Inflammatory macrophage (primary cell): ENCODE measurements at regions not wholly inside any gene's neighbourhood (a gene's known extent, or its start where the extent isn't known, plus 50 kb on each side); places are given as distances from the start of the nearest gene placed in this dataset.
"Not testable (repeated sequence)": the region's sequence is repeated elsewhere in the genome, so short reads cannot be mapped to it uniquely, and the experiment has no call there.

ENCODE experiments used
- DNase-seq, 2 donors: peaks; one replicate each; pipeline ENCODE4 v3.0.0-alpha.2; 2020 to 2022

- no peak for DNase-seq
These were observed 556.1 kb downstream of the RWDD3 start for GRCh38 chr1:95790136-95790535.

DNA sequence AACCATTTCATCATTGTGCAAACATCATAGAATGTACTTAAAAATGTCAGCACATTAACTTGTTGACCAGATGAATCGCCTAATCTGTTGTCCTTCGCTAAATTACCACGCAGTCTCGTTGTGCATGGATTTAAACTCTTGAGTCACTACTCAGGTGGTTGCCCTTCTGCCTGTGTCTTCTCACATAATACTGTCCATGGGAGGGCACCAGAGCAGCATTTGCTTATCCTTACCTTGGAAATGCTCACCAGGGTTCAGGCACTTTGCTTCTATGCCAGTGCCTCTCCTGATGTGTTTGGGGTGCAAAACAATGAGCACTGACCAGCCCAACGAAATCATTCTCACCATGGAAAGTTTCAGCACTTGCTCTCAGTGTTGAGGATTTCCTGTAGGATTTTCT lies 559.9 kb downstream of the RWDD3 start:
- DNase-seq: no peak

- DNase-seq: not testable (repeated sequence)
These were observed 563.8 kb downstream of the RWDD3 start for GRCh38 chr1:95797761-95798160.

GRCh38 chr1:95806171-95806570 lies 572.2 kb downstream of the RWDD3 start:
- DNase-seq: no peak

- DNase-seq: no peak
These were observed 575.4 kb downstream of the RWDD3 start for GRCh38 chr1:95809391-95809790.

DNA sequence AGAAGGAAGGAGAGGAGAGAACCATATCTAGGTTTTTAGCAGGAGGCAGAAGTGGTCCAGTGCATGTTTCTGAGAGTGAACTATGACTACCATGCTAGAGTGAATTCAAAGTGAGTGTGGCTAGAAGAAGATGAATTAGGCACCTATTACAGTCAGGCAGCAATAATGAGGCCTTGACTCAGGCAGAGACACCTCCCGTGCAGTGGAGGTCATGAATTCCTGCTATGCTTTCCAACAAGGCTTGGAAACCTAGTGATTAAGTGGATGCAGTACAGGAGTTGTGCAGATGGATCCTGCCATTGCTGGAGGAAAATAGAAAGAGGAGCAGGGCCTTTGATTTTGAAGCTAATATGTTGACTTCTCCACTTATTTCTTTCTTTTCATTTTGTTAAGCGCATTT lies 581.5 kb downstream of the RWDD3 start:
- no peak for DNase-seq

DNA sequence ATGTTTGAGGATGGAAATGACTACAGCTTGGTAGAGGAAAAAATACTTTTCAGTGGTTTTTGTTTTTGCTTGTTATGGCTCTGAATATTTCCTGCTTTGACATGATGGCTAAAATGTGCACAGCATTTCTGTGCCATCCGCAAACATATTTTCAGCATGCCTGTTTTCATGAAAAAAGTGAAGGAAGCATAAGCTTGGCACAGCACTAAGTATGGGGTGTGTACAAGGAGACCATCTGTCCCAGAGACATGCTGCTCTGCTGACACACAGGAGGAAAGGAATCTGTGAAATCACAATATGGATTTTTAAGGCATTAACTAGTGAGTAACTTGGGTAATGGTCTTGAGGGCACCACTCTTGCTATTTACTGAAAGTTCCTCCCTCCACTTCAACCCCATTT lies 595.5 kb downstream of the RWDD3 start:
- DNase-seq: no peak

GRCh38 chr1:95832370-95832769 lies 598.4 kb downstream of the RWDD3 start:
- DNase-seq: no peak

GRCh38 chr1:95849439-95849838 lies 615.4 kb downstream of the RWDD3 start:
- no peak for DNase-seq

- no peak for DNase-seq
These were observed 616.2 kb downstream of the RWDD3 start for GRCh38 chr1:95850165-95850649.

DNA sequence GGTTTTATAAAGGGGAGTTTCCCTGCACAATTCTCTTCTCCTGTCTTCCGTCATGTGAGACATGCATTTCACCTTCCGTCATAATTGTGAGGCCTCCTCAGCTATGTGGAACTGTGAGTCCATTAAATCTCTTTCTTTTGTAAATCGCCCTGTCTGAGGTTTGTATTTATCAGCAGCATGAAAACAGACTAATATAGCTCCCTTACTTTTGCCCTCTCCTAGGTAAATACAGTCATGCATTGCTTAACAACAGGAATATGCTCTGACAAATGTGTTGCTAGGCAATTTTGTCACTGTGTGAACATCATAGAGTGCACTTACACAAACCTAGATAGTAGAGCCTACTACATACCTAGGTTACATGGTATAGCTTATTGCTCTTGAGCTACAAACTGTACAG lies 616.8 kb downstream of the RWDD3 start:
- DNase-seq: no peak

GRCh38 chr1:95852483-95853070 lies 618.6 kb downstream of the RWDD3 start:
- DNase-seq: no peak

DNA sequence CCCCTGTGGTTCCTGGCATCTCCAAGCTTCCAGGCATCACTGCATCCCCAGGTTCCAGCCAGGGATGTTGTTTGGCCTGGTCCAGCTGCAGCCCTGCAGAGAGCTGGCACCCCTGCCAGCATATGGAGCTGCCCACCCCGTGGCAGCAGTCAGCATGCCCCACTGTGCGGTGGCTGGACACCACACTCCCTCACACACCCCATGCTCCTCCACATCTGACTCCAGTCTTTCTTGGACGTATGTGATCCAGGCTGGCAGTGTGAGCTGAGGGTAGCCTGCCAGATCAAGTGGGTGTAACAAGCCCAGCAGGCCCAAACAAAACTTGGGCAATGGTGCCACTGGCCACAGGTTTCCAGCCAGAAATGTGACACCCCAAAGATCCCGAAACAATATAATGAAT lies 620.4 kb downstream of the RWDD3 start:
- no peak for DNase-seq

GRCh38 chr1:95863086-95863485 lies 629.1 kb downstream of the RWDD3 start:
- no peak for DNase-seq

DNA sequence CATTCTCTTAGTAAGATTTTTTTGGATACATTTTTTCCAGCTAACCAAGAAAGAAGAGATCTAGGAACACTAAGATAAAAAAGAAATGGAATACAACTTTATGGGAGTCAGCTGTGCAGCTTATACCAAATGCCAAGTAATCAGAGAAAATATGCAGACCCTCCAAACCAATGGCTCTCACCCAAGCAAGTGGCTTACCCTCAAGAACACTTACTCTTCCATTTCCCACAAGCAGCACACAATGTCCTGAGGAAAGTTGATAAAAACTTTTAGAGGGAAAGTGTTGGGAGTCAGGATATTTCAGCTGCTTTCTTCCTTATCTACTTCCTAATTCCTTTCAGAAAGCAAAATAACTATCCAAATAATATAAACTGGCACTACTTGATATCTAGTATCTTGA lies 631.8 kb downstream of the RWDD3 start:
- DNase-seq: no peak

GRCh38 chr1:95876276-95876675 lies 642.3 kb downstream of the RWDD3 start:
- no peak for DNase-seq

- no peak for DNase-seq
These were observed 645.6 kb downstream of the RWDD3 start for GRCh38 chr1:95879498-95880050.

DNA sequence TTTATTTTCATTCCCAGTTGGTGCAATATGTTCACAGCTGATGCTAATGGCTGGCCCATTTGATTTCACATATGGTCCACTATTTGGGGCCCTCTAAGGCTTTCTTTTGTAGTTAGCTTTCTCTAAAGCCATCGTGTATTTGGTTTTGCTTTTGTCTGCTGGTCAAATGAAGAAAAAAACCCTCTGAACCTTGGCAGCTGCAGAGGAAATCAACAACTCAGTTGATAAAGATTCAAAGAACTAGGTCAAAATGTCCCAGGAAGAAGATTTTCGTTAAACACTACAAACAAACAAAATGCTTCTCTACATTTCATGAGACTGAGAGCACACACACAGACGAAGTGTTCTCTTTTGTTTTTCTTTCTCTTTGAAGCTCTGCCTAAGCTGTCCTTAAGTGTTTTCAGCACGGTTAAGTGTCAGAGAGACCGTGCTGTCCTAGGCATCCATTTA lies 655.0 kb downstream of the RWDD3 start:
- DNase-seq: no peak

GRCh38 chr1:95889400-95889799 lies 655.4 kb downstream of the RWDD3 start:
- no peak for DNase-seq

DNA sequence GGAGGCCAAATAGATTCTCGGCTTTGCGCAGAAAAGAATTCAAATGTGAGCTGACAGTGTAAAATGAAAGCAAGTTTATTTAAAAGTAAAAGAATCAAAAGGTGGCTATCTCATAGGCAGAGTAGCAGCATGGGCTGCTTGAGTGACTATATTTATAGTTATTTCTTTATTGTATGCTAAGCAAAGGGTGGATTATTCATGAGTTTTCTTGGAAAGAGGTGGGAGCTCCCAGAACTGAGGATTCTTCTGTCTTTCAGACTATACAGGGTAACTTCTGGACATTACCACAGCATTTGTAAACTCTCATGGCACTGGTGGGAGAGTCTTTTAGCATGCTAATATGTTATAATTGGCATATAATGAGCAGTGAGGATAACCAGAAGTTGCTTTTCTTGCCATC lies 659.9 kb downstream of the RWDD3 start:
- DNase-seq: no peak

GRCh38 chr1:95903060-95903459 lies 669.0 kb downstream of the RWDD3 start:
- DNase-seq: no peak

- no peak for DNase-seq
These were observed 671.9 kb downstream of the RWDD3 start for GRCh38 chr1:95905818-95906395.

- DNase-seq: not testable (repeated sequence)
These were observed 677.7 kb downstream of the RWDD3 start for GRCh38 chr1:95911739-95912138.

DNA sequence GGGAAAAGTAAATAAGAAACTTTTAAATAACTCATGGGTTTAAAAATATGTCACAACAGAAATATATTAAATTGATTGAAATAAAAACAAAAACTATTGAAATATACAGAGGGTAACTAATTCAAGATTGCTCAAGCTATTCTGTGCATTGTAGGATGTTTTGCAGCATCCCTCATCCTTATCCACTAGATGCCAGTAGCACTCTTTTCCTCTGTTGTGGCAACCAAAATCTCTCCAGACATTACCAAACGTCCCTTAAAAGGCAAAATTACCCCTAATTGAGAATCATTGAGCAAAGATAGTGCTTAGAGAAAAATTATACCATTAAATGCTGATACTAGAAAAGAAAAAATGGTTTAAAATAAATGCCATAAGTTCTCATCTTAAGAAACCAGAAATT lies 682.6 kb downstream of the RWDD3 start:
- no peak for DNase-seq

DNA sequence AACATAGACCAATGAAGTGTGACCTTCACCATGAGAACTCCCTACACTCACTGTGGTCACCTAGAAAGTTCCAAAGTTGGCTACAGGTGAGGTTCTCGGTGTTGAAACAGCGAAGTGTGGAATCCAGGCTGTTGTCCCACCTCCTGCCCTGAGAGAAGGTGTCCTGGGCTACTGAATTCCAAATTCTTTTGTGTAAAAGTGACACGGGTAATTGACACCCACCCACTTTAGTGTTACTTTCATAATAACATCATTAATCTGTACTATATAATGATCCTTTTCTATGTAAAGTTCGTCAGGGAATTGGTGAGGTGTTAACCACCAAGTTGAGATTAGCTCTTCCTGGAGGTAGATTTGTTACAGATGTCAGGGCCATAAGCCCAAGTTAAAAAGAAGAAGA lies 690.7 kb downstream of the RWDD3 start:
- DNase-seq: no peak
